ENCODE measurements at regions not wholly inside any gene's neighbourhood (a gene's known extent, or its start where the extent isn't known, plus 50 kb on each side); places are given as distances from the start of the nearest gene placed in this dataset.

GRCh38 chr1:234680331-234680904 is 70.4 kb upstream of the IRF2BP2 start:
- Histone ChIP-seq H3K27ac (ENCODE audit: low read length) (peak overlapping the region; percentile 32; the same call in 1 of the 2 replicates), H3K9me3 (ENCODE audit: control insufficient read depth, insufficient read depth, low read depth, low read length) (peaks cover 9% of the 10 kb centered on the region), H3K4me1 (ENCODE audit: control insufficient read depth, insufficient read depth, low read length) (peaks cover 18% of the 10 kb centered on the region), H3K27me3 (ENCODE audit: control insufficient read depth, insufficient read depth, low read length) (no peaks in the 10 kb centered on the region), H3K4me3 (ENCODE audit: low read depth in 2 of 2, low read length in 2 of 2) (no peak overlapping the region), H3K36me3 (ENCODE audit: control insufficient read depth, insufficient read depth, low read length) (no peaks in the 10 kb centered on the region)
- TF ChIP-seq SIN3A (IDR thresholded peaks at IDR 0.05; ENCODE audit: borderline replicate concordance, insufficient read depth, low read depth, low read length): no peak
- TF ChIP-seq CTCF (IDR thresholded peaks at IDR 0.05): no peak
- no peak for TF ChIP-seq REST (IDR thresholded peaks at IDR 0.05; ENCODE audit: insufficient read depth in 1 of 2, low read depth in 2 of 2, low read length in 1 of 2)
- no peak for TF ChIP-seq TCF7L2 (IDR thresholded peaks at IDR 0.05; ENCODE audit: low read depth, low read length)
- TF ChIP-seq POLR2AphosphoS5 (IDR thresholded peaks at IDR 0.05; ENCODE audit: low read depth, low read length): no peak
- ATAC-seq: no peak
- BruUV-seq (replicated peaks): no TSS peak
- DNase-seq (ENCODE audit: low read depth, low spot score): no peak
- CTCF ChIA-PET: no interaction called here
- intact Hi-C loops (cut with micrococcal nuclease; ENCODE audit: unreplicated experiment) (no loop called here), in situ Hi-C loops (cut with HindIII; ENCODE audit: low pct_unique_long_range_greater_than_20kb, low sequenced_read_pairs) (no loop called here)
- POLR2A ChIA-PET: no interaction called here

- BruUV-seq (replicated peaks): no TSS peak
- no peaks in the 10 kb centered on the region; the same call in 1 of the 2 replicates for H3K9me3 ChIP-seq (ENCODE audit: control insufficient read depth, insufficient read depth, low read depth, low read length)
- no peak for TF ChIP-seq REST (IDR thresholded peaks at IDR 0.05; ENCODE audit: insufficient read depth in 1 of 2, low read depth in 2 of 2, low read length in 1 of 2)
- TF ChIP-seq SIN3A (IDR thresholded peaks at IDR 0.05; ENCODE audit: borderline replicate concordance, insufficient read depth, low read depth, low read length): no peak
- POLR2A ChIA-PET: no interaction called here
- ATAC-seq: peak; percentile 98
- H3K36me3 ChIP-seq (ENCODE audit: control insufficient read depth, insufficient read depth, low read length): no peaks in the 10 kb centered on the region
- CTCF ChIA-PET: no interaction called here
- peak overlapping the region; percentile 97 for H3K27ac ChIP-seq (ENCODE audit: low read length)
- in situ Hi-C loops (cut with HindIII; ENCODE audit: low pct_unique_long_range_greater_than_20kb, low sequenced_read_pairs) (no loop called here), intact Hi-C loops (cut with micrococcal nuclease; ENCODE audit: unreplicated experiment) (no loop called here)
- DNase-seq (ENCODE audit: low read depth, low spot score): no peak
- peaks cover 20% of the 10 kb centered on the region for H3K4me1 ChIP-seq (ENCODE audit: control insufficient read depth, insufficient read depth, low read length)
- H3K4me3 ChIP-seq (ENCODE audit: low read depth in 2 of 2, low read length in 2 of 2): peak overlapping the region; percentile 39 to 53
- no peaks in the 10 kb centered on the region for H3K27me3 ChIP-seq (ENCODE audit: control insufficient read depth, insufficient read depth, low read length)
Measured at GRCh38 chr1:234676103-234676594, 66.2 kb upstream of the IRF2BP2 start.

All from Panc1 (cell line).